Lower leg skin (tissue), 3 donors: ENCODE measurements at regions not wholly inside any gene's neighbourhood (a gene's known extent, or its start where the extent isn't known, plus 50 kb on each side); places are given as distances from the start of the nearest gene placed in this dataset.

Experiments used
- POLR2A ChIP-seq, 2 donors: fragments of 450-650 bp; IDR thresholded peaks; one replicate each; pipeline ENCODE4 v1.6.1; 2016 to 2017; ENCODE audit warnings: antibody characterized with exemption in 2 of 2, mild to moderate bottlenecking in 1 of 2, moderate library complexity in 1 of 2
- TF ChIP-seq, protein P1 (sequence below), 3 donors: fragments of 450-650 bp; IDR thresholded peaks; one replicate each; pipeline ENCODE4 v1.5.1; 2016; ENCODE audit warnings: antibody characterized with exemption in 3 of 3, mild to moderate bottlenecking in 3 of 3, moderate library complexity in 2 of 3

DNA sequence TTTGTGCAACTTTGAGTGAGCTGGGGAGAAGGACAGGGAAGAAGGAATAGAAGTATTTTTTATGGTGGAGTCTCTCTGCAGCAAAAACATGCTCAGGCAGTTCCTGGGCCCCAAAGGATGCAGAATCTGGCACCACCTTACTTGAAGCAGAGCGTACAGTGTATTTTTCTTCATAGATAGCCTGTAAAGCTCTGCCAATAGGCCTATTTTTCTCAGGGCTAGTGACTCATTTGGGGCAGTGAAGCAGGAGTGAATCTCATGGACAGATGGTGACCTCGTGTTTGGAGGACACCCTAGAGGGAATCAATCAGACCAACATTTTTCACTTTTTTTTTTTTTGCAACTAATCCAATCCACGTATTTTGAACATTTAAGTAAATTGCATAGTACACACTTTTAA is 268.1 kb upstream of the CXCR4 start:
- no peak for TF ChIP-seq POLR2A (IDR thresholded peaks at IDR 0.05)
- TF ChIP-seq, protein P1, sequence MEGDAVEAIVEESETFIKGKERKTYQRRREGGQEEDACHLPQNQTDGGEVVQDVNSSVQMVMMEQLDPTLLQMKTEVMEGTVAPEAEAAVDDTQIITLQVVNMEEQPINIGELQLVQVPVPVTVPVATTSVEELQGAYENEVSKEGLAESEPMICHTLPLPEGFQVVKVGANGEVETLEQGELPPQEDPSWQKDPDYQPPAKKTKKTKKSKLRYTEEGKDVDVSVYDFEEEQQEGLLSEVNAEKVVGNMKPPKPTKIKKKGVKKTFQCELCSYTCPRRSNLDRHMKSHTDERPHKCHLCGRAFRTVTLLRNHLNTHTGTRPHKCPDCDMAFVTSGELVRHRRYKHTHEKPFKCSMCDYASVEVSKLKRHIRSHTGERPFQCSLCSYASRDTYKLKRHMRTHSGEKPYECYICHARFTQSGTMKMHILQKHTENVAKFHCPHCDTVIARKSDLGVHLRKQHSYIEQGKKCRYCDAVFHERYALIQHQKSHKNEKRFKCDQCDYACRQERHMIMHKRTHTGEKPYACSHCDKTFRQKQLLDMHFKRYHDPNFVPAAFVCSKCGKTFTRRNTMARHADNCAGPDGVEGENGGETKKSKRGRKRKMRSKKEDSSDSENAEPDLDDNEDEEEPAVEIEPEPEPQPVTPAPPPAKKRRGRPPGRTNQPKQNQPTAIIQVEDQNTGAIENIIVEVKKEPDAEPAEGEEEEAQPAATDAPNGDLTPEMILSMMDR (IDR thresholded peaks at IDR 0.05) = no peak
